Naive B cell (primary cell): ENCODE measurements at regions not wholly inside any gene's neighbourhood (a gene's known extent, or its start where the extent isn't known, plus 50 kb on each side); places are given as distances from the start of the nearest gene placed in this dataset.

Experiments
- ATAC-seq, 2 donors: fragments of 150-1000 bp; cut with Tn5 transposase; 2 replicates each; pipeline ENCODE4 v1.10.0; 2021; ENCODE audit warnings: low read depth in 2 of 2, mild to moderate bottlenecking in 2 of 2, moderate library complexity in 2 of 2
- DNase-seq: peaks from one replicate; pipeline ENCODE4 v3.0.0; 2022
- H3K27ac Mint-ChIP-seq, 6 donors: one replicate each; pipeline ENCODE4 v1.8.0; 2020 to 2022; ENCODE audit warnings: mild to moderate bottlenecking in 6 of 6, mixed read lengths in 6 of 6, moderate library complexity in 5 of 6, inconsistent platforms in 2 of 6
- H3K27me3 Mint-ChIP-seq, 3 donors: one replicate each; pipeline ENCODE4 v1.8.0; 2021 to 2022; ENCODE audit warnings: mixed read lengths in 3 of 3, mild to moderate bottlenecking in 1 of 3
- H3K36me3 Mint-ChIP-seq, 2 donors: one replicate each; pipeline ENCODE4 v1.8.0; 2020 to 2022; ENCODE audit warnings: mixed read lengths in 2 of 2, inconsistent platforms in 1 of 2, mild to moderate bottlenecking in 1 of 2
- H3K4me1 Mint-ChIP-seq, 3 donors: one replicate each; pipeline ENCODE4 v1.8.0; 2020 to 2022; ENCODE audit warnings: mixed read lengths in 3 of 3, inconsistent platforms in 1 of 3, mild to moderate bottlenecking in 1 of 3, moderate library complexity in 1 of 3
- H3K4me3 Mint-ChIP-seq, 8 donors: one replicate each; pipeline ENCODE4 v1.8.0; 2020 to 2022; ENCODE audit warnings: mild to moderate bottlenecking in 8 of 8, mixed read lengths in 8 of 8, moderate library complexity in 8 of 8, inconsistent platforms in 2 of 8
- H3K9me3 Mint-ChIP-seq, 7 donors: one replicate each; pipeline ENCODE4 v1.8.0; 2020 to 2022; ENCODE audit warnings: mixed read lengths in 7 of 7, mild to moderate bottlenecking in 5 of 7, inconsistent platforms in 2 of 7, moderate library complexity in 1 of 7

DNA sequence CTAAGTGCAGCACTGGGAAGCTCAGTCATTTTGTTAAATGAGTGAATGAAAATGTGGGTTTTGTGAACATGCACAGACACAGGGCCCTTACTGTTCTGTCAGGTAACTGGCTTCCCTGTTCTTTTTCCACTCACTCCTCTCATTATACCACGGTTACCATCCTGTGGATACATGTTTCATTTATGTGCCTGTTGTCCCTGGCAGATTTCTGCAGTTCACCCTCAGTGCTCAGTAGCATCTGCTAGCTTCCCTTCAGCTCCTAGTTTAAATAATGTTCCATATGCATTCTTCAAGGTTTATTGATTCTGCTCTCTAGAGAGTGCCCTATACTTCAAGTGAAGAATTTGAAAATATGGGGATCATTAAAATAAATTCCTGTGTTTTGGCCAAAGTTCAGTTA lies 1634.3 kb upstream of the ADGRL3 start:
- Mint-ChIP-seq H3K4me3 (no peak overlapping the region), H3K27me3 (no peaks in the 10 kb centered on the region), H3K36me3 (no peaks in the 10 kb centered on the region), H3K9me3 (no peaks in the 10 kb centered on the region), H3K27ac (no peak overlapping the region), H3K4me1 (peaks cover 0 to under 1% (median 0%) of the 10 kb centered on the region in 3 donors)
- ATAC-seq, result no peak
- DNase-seq, result no peak

DNA sequence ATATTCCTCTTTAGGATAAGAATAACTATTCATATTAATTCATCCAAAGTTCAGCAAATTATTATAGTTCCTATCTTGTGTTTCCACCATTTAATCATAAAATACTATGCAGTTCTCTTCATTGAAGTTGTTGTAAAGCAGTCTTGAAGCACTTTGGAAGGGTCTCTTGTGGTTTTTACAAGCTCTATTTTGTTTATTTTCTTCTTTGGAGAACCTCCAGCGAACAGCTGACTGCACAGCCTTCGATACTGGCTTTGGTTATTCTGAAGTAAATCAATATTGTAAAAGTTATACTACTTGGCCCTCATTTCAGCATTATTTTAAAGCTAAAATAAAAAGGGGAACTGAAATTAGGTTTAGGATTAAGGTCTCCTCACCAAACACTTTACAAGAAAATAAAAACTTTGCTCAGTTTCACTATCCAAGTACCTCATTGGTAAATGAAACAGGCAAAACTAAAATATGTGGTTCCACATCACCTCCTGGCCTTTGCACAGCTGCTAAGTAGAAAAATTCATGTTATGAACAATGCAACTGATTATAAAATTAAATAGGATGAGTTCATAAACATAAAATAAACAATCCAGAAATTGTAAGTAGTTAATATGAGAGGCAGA lies 1629.2 kb upstream of the ADGRL3 start:
- DNase-seq (peak; percentile 33), ATAC-seq (peak; percentile 54 to 73)
- Mint-ChIP-seq H3K27ac (peak overlapping the region in 1 of 6 donors; percentile 26), H3K27me3 (no peaks in the 10 kb centered on the region), H3K36me3 (no peaks in the 10 kb centered on the region), H3K4me3 (peak overlapping the region in 2 of 8 donors; percentile 54 to 56), H3K4me1 (peaks cover 3 to 10% (median 5%) of the 10 kb centered on the region in 3 donors), H3K9me3 (no peaks in the 10 kb centered on the region)

DNA sequence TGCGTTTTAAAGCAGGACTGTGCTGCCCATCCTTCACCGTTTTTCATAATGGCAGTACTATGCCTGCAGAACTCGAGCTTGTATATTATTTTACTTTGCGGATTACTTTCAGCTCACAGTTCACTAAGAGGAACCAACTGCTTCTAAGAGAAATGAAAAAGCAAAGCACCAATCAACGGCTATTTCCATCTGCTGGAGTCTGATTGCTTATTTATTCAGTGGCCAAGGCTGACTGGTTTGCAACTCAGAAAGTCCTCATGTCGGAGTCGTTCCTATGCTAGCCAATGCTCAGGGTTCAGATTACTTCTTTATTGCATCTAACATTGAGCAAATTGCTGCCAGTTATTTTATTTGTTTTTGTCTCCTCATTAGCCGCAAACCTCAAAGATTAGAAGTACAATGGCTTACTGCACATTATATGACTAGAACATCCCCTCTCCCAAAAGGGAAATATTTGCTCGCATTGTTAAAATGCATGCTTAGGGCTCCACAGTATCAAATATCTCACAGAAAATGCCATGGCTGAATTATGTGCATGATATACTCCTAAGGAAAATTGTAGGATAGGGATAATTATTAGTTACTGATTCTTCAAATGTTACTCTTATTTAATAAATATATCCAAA lies 1628.2 kb upstream of the ADGRL3 start:
- ATAC-seq, result no peak
- no peaks in the 10 kb centered on the region for H3K27me3 Mint-ChIP-seq

DNA sequence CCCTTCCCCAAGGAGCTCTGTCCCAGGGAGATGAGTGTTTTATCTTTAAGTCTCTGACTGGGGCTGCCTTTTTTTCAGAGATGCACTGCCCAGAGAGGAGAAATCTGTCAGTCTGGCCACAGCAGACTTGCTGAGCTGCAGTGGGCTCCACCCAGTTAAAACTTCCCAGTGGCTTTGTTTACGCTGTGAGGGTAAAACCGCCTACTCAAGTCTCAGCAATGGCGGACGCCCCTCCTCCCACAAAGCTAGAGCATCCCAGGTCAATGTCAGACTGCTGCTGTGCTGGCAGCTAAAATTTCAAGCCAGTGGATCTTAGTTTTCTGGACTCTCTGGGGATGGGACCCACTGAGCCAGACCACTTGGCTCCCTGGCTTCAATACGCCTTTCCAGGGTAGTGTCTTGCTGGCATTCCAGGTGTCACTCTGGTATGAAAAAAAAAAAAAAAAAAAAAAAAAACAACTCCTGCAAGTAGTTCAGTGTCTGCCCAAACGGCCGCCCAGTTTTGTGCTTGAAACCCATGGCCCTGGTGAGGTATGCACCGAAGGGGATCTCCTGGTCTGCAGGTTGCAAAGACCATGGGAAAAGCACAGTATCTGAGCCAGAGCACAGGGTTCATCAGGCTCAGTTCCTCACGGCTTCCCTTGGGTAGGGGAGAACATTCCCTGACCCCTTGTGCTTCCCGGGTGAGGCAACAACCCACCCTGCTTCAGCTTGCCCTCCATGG lies 1616.1 kb upstream of the ADGRL3 start:
- ATAC-seq, result no peak
- Mint-ChIP-seq H3K36me3 (peaks cover 0 to 6% of the 10 kb centered on the region in 2 donors), H3K27me3 (no peaks in the 10 kb centered on the region), H3K27ac (no peak overlapping the region), H3K4me3 (no peak overlapping the region), H3K9me3 (peaks cover 1 to 24% (median 9%) of the 10 kb centered on the region in 7 donors), H3K4me1 (no peaks in the 10 kb centered on the region)
- no peak for DNase-seq

More for the DNA sequence above, 1628.2 kb upstream of the ADGRL3 start:
- Mint-ChIP-seq H3K27ac (peak overlapping the region in 2 of 6 donors; percentile 26 to 34), H3K36me3 (no peaks in the 10 kb centered on the region), H3K4me1 (peaks cover 3 to 10% (median 5%) of the 10 kb centered on the region in 3 donors), H3K9me3 (no peaks in the 10 kb centered on the region), H3K4me3 (peak overlapping the region in 4 of 8 donors; percentile 17 to 29 (median 25))
- DNase-seq, result no peak

DNA sequence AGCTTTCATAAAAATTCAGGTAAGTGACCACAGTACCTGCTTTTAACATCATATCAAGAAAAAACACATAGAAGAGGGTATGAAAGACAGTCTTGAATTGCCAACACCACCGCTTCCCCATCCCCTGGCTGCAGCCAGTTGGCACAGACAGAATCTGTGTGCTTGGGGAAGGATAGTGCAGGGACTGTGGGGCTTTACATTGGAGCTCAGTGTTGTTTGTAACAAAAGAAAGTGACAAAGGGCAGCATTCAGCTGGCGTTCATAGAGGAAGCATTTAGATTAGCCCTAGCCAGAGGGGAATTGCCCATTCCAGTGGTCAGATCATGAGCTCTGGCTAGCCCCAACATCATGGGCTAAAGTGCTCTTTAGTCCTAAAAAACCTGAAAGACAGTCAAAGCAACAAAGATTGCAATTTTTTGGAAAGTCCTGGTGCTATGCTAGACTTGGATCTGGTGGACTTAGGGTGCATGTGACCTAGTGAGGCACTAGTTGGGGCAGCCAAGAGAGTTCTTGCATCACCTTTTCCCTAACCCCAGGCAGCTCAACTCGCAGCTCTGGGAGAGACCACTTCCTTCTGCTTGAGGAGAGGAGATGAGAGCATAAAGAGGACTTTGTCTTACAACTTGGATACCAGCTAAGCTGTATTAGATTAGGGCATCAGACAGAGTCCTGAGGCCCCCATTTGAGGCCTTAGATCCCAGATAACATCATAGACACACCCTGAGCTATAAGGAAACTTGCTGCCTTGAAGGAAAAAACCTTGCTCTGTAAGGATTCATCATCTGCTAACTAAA lies 1602.4 kb upstream of the ADGRL3 start:
- DNase-seq (no peak), ATAC-seq (no peak)
- H3K36me3 Mint-ChIP-seq, result no peaks in the 10 kb centered on the region
- H3K27ac Mint-ChIP-seq, result no peak overlapping the region
- peaks cover 0 to 7% (median 2%) of the 10 kb centered on the region in 7 donors for H3K9me3 Mint-ChIP-seq
- H3K27me3 Mint-ChIP-seq, result no peaks in the 10 kb centered on the region
- H3K4me1 Mint-ChIP-seq, result peaks cover 0 to 5% (median 0%) of the 10 kb centered on the region in 3 donors
- H3K4me3 Mint-ChIP-seq, result no peak overlapping the region

DNA sequence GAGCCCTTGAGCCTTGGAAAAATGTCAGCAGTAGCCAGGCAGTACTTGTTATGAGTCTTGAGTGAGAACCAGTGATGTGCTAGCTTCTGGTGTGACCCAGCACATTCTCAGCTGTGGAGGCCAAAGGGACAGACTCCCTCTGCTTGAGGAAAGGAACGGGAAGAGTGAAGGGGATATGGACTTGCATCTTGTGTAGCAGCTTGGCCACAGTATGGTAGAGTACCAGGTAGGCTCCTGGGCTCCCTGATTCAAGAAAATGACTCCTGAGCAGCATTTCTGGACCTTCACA lies 1601.9 kb upstream of the ADGRL3 start:
- Mint-ChIP-seq H3K36me3 (no peaks in the 10 kb centered on the region), H3K4me3 (no peak overlapping the region), H3K9me3 (peaks cover 0 to 7% (median 2%) of the 10 kb centered on the region in 7 donors), H3K27me3 (no peaks in the 10 kb centered on the region), H3K4me1 (peaks cover 0 to 5% (median 0%) of the 10 kb centered on the region in 3 donors), H3K27ac (no peak overlapping the region)
- DNase-seq (no peak), ATAC-seq (no peak)

DNA sequence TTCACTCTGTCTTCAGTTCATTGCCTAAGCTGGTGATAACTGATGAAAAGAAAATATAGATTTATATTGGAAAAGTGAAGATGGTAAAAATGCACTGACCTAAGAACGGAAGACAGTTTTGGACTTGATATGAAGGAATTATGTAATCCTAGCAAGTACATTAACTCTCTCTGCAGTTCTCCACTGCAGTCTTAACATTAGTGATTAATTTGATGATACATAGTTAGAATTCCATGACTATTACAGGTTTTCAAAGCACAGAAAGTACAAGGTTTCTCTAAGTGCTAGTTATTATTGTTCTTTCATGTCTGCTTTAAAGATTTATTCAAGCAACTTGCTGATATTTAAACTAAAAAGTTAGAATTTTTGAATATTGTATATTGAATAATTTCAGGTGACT lies 1591.7 kb upstream of the ADGRL3 start:
- H3K27me3 Mint-ChIP-seq, result peaks cover 0 to 4% (median 0%) of the 10 kb centered on the region in 3 donors
- H3K36me3 Mint-ChIP-seq, result no peaks in the 10 kb centered on the region
- no peak for DNase-seq
- H3K27ac Mint-ChIP-seq, result no peak overlapping the region
- H3K4me3 Mint-ChIP-seq, result no peak overlapping the region
- H3K9me3 Mint-ChIP-seq, result peaks cover 0 to 3% (median 0%) of the 10 kb centered on the region in 7 donors
- no peaks in the 10 kb centered on the region for H3K4me1 Mint-ChIP-seq
- ATAC-seq, result no peak

DNA sequence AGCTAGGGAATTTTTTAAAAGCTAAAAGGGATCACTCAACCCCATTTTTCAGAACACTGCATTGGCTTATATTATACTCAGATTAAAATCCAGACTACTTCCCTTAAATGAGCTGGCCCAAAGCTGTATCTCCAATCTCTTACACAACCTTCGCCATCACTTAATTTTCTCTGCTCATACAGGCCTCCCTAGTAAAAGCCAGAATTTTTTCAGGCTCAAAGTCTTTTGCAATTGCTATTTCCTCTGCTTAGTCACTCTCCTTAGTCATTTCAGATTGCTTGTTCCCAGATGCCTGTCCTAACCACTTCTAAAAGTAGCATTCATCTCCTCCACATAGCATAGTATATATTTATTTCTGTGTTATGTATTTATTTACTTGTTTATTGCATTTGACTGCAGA lies 1587.9 kb upstream of the ADGRL3 start:
- Mint-ChIP-seq H3K4me1 (no peaks in the 10 kb centered on the region), H3K9me3 (no peaks in the 10 kb centered on the region), H3K27ac (no peak overlapping the region), H3K27me3 (no peaks in the 10 kb centered on the region), H3K36me3 (no peaks in the 10 kb centered on the region), H3K4me3 (no peak overlapping the region)
- ATAC-seq (no peak), DNase-seq (no peak)

DNA sequence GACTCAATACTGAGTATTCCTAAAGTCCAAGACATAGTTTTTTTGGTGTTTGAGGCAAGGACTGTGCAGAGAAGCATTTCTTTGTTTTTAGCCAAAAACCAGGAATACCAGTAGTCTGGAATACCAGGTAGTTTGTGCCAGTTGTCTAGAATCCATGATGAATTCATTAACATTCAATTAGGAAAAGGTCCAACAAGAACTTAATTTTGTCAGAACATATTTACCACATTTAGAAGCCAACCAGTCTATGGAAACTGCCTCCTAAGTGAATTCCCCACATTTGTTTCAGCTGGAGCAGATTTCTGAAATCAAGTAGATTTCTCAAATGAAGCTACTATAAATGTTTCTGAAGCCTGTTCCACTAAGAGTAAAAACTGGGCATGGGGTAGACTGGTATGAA lies 1584.8 kb upstream of the ADGRL3 start:
- Mint-ChIP-seq H3K27me3 (no peaks in the 10 kb centered on the region), H3K36me3 (no peaks in the 10 kb centered on the region), H3K9me3 (peaks cover 0 to 3% (median 0%) of the 10 kb centered on the region in 7 donors), H3K4me3 (no peak overlapping the region), H3K27ac (no peak overlapping the region), H3K4me1 (no peaks in the 10 kb centered on the region)
- ATAC-seq, result no peak
- DNase-seq, result no peak

DNA sequence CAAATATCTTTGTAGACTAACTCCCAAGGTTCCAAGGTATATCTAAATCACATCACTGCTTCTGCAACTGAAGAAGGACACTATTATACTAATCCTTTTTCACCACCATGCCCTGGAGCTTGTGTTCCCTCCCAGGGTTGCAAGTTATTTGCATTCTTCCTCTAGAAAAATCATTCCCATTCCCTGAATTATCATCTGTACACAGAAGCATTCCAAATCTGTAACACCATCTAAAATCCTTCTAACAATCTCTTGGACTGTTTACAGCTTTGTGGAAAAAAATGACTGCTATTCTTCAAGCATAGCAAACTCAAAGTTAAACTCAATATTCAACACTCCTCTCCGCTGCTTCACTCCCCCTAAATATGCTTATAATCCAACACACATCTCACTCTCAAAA lies 1570.8 kb upstream of the ADGRL3 start:
- H3K4me3 Mint-ChIP-seq, result no peak overlapping the region
- peak overlapping the region in 1 of 6 donors; percentile 3 for H3K27ac Mint-ChIP-seq
- DNase-seq (no peak), ATAC-seq (no peak)
- H3K9me3 Mint-ChIP-seq, result peaks cover 0 to 12% (median 2%) of the 10 kb centered on the region in 7 donors
- H3K27me3 Mint-ChIP-seq, result peaks cover 0 to 3% (median 0%) of the 10 kb centered on the region in 3 donors
- H3K36me3 Mint-ChIP-seq, result no peaks in the 10 kb centered on the region
- no peaks in the 10 kb centered on the region for H3K4me1 Mint-ChIP-seq

DNA sequence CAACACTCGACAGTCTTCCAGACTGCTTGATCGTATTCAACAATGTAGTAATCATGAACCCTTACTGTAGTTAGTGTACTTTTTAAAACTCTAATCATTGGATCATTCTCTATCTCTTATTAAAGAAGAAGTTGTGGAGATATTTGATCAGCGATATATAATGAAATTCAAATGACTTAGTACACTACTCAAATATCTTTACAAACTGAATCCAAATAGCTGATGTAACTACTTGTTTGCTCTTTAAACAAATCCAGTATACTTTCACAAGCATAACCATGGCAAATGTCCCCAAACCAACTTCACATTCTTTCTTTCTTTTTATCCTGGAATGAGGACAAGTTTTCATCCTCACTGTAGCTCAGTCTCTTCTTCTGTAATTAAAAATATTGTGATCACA lies 1569.9 kb upstream of the ADGRL3 start:
- Mint-ChIP-seq H3K4me3 (no peak overlapping the region), H3K36me3 (no peaks in the 10 kb centered on the region)

DNA sequence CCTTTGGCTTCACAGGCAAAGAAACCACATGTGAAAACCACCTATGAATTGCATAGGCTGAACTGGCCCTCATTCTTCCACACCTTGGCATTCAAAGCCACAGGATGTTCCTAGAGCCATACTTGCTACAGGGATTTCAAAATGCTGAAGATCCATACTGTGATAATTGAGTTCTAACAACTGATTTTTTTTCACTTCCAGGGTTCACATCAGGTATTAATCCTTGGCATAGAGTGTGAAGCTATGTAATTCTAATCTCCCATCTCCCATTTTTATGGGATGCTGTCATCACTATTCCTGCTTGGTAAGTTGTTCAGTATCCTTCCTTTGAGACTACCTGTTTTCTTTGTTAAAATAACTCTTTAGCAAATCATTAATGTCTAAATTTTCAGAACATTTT lies 1569.2 kb upstream of the ADGRL3 start:
- H3K4me1 Mint-ChIP-seq, result no peaks in the 10 kb centered on the region
- H3K4me3 Mint-ChIP-seq, result no peak overlapping the region
- no peaks in the 10 kb centered on the region for H3K36me3 Mint-ChIP-seq
- H3K9me3 Mint-ChIP-seq, result peaks cover 0 to 9% (median 4%) of the 10 kb centered on the region in 7 donors
- H3K27ac Mint-ChIP-seq, result no peak overlapping the region
- no peak for ATAC-seq
- DNase-seq, result no peak
- peaks cover 0 to 3% (median 0%) of the 10 kb centered on the region in 3 donors for H3K27me3 Mint-ChIP-seq

More for the DNA sequence above, 1569.9 kb upstream of the ADGRL3 start:
- Mint-ChIP-seq H3K9me3 (peaks cover 0 to 10% (median 2%) of the 10 kb centered on the region in 7 donors), H3K4me1 (no peaks in the 10 kb centered on the region), H3K27me3 (peaks cover 0 to 3% (median 0%) of the 10 kb centered on the region in 3 donors), H3K27ac (no peak overlapping the region)
- ATAC-seq (no peak), DNase-seq (no peak)

DNA sequence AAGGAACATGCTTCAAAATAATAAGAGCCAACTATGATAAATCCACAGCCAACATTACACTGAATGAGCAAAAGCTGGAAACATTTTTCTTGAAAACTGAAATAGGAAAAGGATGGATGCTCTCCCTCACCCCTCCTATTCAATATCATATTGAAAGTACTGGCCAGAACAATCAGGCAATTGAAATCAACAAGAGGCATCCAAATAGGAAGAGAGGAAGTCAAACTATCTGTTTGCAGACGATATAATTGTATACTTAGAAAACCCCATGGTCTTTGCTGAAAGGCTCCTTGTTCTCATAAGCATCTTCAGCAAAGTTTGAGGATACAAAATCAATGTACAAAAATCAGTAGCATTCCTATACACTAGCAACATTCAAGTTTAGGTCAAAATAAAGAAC lies 1562.5 kb upstream of the ADGRL3 start:
- no peak for ATAC-seq
- H3K4me3 Mint-ChIP-seq, result no peak overlapping the region
- H3K27me3 Mint-ChIP-seq, result no peaks in the 10 kb centered on the region
- H3K27ac Mint-ChIP-seq, result no peak overlapping the region
- no peaks in the 10 kb centered on the region for H3K4me1 Mint-ChIP-seq
- H3K36me3 Mint-ChIP-seq, result no peaks in the 10 kb centered on the region
- no peak for DNase-seq
- peaks cover 1 to 8% (median 4%) of the 10 kb centered on the region in 7 donors for H3K9me3 Mint-ChIP-seq
